Dedifferentiated amniotic fluid mesenchymal stem cell (primary cell): ENCODE measurements at regions not wholly inside any gene's neighbourhood (a gene's known extent, or its start where the extent isn't known, plus 50 kb on each side); places are given as distances from the start of the nearest gene placed in this dataset.
A peak's percentile ranks its signal among the peaks of the same experiment; 100 is the strongest.
"Not testable (repeated sequence)": the region's sequence is repeated elsewhere in the genome, so short reads cannot be mapped to it uniquely, and the experiment has no call there.

Source experiments
- DNase-seq: peaks from one replicate; pipeline ENCODE4 v3.0.0-alpha.2; 2016; ENCODE audit errors: extremely low spot score

DNA sequence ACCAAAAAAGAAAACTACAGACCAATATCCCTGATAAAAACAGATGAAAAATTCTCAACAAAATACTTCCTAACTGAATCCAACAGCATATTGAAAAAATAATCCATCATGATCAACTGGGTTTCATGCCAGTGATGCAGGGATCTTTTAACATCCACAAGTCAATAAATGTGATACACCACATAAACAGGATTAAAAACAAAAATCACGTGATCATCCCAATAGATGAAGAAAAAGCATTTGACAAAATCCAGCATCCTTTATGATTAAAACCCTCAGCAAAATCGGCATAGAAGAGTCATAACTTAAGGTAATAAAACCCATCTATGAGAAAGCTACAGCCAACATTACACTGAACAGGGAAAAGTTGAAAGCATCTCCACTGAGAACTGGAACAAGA lies 107.5 kb downstream of the DCLK3 start:
- DNase-seq = no peak

DNA sequence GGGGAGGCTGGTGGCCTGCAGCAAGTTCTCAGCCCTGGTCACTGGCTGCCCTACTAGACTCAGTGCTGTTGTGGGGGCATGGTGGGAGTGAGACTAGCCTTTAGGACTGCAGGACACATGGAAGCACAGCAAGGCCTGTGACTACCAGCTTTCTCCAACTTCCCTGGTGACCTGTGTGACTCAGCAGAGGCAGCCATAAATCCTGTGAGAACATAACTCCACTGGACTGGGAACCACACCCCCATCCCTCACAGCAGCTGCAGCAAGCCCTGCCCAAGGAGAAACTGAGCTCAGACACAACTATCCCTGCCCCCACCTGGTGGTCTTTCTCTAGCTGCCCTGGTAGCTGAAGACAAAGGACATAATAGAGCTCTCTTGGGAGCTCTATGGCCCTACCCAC lies 111.3 kb downstream of the DCLK3 start:
- no peak for DNase-seq

DNA sequence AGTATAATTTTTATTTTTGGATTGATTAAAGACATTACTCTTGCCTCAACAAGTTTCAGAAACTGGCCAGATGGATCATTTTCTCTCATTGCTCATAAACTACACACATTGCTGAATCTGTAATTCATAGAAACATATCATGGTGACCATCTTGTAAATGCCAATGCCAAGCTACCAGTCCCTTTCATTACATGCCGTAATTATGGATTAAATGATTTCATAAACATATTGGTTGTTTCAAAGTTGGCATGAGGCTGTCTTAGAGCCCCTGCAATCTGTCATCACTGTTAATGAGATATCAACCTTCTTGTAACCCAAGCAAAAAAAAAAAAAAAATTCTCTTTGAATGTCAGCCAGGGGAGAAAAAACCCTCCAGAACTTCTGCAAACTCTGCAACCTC lies 112.2 kb downstream of the DCLK3 start:
- DNase-seq = no peak

DNA sequence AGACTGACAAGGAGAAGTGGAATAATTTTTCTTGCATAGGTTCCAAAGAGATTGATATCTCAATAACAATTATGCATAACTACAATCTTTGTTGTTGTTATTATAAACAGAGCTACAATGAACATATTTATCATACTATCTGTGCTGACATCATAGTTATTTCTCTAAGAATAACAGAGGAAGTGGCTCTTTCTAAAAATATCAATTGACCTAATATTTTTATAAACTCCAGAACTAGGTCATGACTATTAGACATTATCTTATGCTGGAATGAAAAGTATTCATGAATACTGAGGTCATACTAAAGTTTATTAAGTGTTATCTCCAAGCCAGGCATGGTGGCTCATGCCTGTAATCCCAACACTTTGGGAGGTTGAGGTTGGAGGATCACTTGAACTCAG lies 114.1 kb downstream of the DCLK3 start:
- DNase-seq = peak; percentile 53

DNA sequence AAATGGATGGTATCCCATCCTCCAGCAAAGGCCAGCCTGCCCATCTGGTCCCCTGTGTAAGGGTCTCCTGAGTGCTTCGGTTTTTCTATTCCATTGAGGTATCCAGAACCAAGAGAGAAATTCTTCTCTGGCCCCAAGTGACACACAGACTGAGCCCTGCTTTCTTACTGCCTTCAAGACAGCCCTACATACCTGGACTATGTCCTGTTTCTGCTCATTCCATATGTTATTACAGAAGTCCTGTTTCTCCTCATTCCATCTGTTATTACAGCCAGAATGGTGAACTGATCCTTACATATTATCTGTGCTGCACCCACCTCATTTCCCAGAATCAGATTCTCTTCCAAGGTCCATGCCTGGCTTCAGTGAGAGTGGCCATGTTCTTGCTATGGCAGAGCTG lies 115.2 kb downstream of the DCLK3 start:
- DNase-seq = no peak

DNA sequence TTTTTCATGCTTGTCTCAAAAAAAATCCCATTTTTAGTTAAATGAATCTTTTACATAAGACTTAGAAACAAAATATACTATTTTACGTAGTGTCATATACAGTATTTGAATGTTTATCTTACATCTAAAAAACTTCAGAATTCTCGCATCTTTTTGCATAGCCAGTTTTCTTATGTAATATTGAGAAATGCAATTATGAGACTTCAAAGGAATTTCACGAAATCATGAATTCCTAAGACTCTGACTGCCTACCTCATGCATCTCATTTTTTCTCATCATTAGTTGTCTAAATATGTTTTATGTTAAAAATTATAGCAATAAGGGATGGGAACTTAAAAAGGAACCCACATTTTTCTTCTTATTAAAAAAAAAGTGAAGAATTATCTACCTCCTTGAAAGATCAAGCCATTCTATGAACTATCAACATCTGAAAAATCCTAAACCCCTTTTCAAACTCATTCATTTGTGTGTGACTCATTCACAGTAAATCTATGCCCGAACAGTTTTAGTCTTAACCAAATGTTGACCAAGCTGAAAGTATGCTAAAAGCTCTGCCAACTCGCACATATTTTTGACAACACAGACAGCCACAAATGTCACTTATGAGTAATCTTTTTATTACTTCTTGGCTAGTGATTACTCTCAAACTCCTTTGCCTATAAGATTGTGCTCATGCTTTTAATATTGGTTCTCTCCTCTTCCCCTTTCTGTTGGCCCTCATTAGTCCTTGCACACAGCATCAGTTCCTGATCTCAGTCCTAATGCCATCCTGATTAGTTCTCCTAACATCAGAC lies 115.9 kb downstream of the DCLK3 start:
- DNase-seq = peak; percentile 96

DNA sequence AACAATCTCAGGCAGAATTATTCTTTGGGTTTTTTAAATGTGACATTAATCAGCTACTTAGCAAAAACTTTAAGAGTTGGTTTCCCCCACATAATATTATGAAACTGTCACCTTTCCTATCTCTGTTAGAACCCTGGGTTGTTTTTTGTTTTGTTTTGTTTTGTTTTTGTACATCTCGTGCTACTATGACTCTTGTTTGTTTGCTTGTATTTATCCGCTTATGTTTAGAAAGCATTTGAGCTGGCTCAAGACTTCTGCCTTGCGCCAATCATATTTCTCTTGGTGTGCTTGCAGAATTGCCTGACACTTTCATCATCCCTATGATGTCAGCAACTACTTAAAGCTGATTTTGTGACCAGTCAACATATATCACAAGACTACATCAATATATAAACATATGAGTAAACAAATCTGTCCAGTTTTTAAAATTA lies 116.9 kb downstream of the DCLK3 start:
- DNase-seq = peak; percentile 78

DNA sequence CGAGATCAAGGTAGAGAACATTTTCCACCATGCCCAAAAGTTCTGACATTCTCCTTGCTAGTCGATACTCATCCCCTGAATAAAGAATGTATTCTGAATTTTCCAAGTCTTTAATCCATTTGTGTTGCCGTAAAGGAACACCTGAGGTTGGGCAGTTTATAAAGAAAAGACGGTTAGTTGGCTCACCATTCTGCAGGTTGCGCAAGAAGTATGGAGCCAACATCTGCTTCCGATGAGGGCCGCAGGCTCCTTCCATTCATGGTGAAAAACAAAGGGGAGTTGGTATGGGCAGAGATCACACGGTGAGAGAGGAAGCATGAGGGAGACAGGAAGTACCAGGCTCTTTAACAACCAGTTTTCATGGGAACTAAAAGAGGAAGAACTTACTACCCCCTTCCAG lies 121.2 kb downstream of the DCLK3 start:
- no peak for DNase-seq

DNA sequence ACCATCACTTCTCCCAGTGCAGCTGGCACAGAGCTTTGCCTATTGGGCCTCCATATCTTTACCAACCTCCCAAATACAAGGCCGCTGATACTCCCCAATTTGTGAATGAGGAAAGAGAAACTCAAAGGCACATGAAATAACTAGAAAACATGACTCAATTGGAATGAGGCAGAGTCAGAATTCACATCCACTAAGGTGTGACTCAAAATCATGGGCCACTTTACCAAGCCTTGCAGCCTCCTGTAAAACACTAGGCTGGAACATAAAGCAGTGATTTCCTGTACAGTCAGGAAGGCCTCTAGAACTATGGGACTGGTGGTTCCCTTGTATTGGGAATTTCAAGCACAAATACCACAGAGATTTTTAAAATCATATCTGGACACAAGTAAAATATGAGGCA lies 128.6 kb downstream of the DCLK3 start:
- DNase-seq = no peak

DNA sequence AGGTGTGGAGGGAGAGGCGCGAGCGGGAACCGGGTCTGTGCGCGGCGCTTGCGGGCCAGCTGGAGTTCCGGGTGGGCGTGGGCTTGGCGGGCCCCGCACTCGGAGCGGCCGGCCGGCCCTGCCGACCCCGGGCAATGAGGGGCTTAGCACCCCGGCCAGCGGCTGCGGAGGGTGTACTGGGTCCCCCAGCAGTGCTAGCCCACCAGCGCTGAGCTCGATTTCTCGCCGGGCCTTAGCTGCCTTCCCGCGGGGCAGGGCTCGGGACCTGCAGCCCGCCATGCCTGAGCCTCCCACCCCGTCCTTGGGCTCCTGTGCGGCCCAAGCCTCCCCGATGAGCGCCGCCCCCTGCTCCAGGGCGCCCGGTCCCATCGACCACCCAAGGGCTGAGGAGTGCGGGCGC lies 130.5 kb downstream of the DCLK3 start:
- not testable (repeated sequence) for DNase-seq

DNA sequence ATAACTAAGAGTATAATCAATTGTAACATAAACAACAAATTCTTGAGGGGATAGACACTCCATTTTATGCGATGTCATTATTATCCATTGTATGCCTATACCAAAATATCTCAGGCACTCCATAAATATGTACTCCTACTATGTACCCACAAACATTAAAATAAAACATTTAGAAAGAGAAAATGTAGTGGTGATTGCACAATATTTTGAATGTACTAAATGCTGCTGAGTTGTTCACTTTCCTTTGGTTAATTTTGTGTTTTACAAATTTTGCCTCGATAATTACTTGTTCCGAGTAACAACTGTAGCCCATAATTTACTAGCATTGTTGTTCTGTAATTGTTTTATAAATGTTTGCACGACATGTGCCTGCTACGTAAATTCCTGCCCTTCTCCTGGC lies 131.3 kb downstream of the DCLK3 start:
- no peak for DNase-seq

DNA sequence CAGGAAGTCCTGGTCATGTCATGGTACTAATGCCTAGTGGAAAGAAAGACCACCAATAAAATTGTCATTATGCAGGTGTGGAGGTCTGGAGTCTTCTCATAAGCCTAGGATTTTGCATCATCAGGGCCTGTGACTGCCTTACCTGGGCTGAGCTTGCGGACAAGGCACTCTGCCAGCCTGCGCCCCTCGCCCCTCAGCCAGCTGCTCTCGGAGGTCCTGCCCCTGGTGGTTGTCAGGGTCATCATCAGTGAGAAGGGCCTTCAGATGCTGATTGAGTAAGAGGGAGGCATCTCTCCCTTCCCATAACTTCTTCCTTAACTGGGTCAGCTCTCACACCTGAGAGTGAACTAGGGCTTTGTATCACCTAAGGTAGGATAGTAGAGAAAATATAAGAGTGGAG lies 132.8 kb downstream of the DCLK3 start:
- no peak for DNase-seq

DNA sequence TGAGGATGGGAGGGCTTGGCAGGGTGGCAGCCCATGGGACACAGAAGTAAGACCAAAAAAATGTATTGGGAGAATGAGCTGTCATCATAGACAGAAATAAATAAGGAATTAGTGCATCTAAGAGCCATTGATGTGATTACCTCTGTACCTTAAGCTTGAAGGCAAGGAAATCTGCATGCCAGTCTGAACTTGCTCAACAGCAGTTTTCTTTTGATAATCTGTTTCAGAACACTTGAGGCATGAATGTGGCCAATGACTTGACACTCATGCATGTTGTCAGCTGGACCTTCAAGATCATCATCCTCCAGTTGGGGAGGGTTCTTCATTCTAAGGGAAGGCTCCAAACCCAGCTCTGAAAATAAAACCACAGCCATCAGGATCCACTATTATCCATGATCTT lies 148.5 kb downstream of the DCLK3 start:
- no peak for DNase-seq

DNA sequence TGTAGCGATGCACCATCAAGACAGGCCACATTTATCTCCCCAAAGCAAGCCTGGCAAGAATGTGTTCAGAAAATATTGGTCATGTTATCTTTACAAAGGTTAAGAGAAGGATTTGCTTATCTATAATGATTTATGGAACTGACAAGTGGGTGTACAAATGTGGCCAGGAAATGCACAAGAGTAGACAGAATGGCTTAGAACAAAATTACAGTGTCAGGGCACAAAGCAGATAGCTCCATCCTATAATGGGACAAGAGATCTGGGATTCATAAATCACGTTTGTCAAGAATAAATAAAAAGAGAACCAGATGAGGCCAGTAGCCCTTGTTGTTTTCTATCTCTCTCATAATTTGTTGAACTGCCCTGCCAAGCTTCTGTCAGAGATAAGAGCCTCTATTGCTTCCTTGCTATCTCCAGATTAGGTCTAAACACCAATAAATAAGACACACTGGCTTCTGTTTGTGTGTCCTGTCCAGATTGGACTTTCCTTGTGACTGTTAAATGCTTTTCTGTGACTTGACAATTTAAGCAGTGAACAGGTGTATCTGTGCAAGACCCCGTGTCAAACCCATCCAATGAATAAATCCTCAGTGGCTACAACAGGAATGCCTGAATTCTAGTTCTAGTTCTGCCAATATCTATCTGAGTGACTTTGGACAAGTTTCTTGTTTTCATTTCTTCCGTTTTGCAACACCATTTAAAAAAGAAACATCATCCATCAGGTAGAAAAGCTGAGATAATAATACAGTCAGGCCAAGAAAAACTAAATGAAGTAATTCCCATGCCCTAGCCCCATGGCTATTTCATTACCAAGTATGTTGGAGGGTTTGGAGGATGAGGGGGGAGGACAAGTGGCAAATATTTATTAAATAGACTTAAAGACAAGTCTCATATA lies 157.2 kb downstream of the DCLK3 start:
- DNase-seq = no peak

DNA sequence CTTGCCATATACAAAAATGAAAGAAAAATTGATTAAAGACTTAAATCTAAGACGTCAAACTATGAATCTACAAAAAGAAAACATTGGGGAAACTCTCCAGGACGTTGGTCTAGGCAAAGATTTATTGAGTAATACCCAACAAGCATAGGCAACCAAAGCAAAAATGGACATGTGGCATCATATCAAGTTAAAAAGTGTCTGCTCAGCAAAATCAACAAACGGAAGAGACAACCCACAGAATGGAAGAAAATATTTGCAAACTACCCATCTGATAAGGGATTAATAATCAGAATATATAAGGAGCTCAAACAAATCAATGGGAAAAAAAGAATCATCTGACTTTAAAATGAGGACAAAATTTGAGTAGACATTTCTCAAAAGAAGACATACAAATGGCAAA lies 160.9 kb downstream of the DCLK3 start:
- DNase-seq = no peak

DNA sequence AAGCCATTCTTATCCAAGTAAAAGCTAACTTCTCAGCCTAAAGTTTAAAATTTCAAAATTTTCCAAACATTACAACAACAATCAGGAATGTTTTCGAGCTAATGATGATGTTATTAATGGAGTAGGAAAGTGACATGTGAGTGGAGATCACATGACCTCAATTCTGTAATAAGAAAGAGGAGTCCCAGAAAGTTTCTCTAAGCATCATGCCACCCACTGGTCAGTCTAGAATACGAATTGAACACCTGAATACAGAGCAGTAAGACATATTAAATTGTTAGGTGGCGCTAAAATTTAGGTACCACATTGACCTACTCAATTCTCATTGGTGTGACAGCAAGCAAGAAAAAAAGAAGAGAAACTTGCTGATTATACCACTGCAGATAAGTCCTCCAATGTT lies 163.9 kb downstream of the DCLK3 start:
- no peak for DNase-seq
